ENCODE measurements at regions not wholly inside any gene's neighbourhood (a gene's known extent, or its start where the extent isn't known, plus 50 kb on each side); places are given as distances from the start of the nearest gene placed in this dataset.
"Not testable (repeated sequence)": the region's sequence is repeated elsewhere in the genome, so short reads cannot be mapped to it uniquely, and the experiment has no call there.

DNA sequence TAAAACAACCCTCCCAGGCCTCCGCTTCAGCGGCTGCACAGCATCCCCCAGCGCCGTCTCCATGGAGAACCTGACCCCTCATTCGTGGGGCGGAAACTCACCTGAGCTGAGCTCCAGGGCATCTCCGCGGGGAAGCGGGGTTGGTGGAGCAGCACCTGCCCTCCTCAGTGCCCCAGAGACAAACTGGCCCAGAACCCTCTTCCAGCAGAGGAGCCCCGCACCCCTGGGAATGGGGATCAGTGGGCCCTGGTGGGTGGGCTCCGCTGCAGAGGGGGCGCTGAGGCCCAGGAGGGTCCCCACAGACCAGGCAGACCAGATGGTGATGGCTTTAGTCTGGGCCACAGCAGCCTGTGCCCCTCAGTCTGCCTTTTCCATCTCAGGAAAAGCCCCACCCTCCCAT is 261.2 kb downstream of the ADGRD1 start:
- not testable (repeated sequence) for DNase-seq

DNA sequence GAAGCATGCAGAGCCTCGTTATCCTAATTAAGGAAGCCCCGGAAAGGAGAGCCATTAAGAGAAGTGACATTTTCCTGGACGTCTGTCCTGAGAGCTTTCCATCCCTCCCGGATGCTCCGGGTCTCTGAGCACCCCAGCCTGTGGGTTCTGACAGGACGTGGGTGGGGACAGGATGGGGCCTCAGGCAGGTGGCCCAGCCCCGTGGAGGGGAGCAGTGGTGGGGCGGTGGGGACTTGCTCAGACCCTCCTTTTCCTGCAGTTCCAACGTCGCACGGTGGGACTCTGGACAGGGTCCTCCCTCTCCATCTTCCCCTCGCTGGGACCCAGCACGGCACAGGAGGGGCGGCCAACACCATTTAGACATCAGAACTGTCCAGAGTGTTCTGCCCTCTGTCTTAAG is 262.9 kb downstream of the ADGRD1 start:
- not testable (repeated sequence) for DNase-seq

DNA sequence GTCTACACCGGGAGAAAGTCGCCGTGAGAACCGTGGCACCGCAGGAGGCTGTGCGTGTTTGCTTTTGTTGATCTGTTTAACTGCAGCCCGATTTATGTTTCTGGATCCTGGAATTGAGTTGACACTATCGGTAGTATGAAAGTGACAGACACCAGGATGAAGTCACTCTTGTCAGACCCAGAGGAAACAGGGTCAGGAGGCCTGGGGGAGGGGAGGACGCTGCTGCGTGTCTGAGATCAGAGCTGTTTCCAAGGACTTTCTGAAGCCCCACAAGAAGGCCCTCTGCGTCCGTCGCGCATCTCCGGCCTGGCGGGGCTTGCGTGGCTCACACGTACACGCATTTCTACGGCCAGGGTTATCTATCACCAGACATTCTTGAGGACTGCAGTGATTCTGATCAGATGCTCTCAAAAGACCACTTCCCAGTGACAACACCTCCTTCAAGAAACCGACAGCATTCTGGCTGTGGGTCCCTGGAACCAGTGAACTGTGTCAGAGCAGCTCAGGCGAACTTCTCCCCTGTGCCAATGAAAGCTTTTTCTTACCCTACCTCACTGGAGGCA is 263.4 kb downstream of the ADGRD1 start:
- DNase-seq = no peak

DNA sequence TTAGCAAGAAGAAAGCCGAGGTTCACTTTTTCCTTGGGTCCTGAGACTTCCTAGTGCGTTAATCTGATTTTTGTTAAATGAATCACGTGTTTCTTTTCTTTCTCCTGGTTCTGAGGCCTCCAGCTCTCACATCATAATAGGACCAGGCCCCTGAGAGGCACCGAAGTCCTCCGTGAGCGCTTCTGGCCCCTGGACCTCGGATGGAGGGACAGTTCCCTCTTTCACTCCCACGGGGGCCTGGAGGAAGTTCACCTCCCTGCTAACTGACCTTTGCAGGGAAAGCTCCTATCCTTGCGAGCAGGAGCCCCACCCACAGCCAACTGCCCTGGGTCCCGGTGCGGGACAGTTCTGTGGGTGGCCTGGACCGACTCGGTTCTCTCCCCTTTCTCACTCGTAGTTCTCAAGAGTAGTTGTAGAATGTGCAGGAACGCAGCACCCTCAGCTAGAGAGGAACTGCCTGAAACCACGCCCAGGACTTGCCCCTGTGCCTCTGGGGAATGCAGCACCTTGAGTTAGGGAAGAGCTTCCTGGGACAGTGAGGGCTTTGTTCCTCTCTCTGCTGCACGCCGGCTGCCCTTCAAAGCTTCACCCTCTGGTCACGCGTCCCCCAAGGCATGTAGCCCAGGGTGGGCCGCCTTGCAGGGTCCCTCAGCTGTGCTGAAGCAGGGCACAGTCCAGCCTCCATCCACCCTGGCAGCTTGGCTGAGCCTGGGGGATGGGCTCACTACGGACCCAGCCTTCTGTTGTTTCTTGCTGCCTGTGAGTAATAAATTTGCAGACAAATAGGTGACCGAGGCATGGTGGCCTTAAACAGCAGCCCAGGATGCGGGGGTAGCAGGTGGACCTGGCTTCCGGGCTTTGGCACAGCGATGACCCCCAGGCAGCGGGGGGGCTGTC is 264.6 kb downstream of the ADGRD1 start:
- no peak for DNase-seq

DNA sequence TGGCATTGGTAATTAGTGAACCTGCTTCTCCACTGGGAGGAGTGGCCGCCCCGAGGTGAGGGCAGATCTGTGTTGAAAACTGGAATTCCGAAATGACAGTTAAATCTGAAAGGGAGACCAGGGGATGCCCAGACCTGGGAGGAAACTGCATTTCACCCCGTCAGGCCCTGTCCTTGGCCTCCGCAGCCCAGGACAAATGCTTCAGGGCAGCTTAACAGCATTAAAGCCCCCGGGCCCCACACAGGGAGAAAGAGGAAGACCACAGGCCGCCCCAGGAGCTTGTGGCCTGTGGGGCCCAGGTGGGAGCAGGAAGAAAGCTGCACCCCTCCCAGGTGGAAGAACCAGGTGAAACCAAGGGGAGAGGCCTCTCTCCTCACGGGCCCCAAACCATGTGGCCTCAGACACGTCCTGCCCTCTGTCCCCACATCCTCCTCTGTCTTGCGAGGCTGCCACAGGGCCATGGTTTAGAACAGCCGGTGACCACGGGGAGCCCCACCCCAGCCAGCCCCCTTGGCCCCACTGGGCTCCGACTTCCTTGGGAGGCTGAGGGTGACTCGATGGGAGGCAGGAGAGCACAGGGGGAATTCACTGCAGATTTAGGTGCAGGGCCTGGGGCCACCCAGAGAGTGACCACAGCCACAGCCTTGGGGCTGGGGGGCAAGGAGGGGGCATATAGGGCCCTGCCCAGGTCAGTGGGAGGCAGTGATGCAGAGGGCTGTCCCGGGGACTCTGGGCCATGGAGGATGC is 265.4 kb downstream of the ADGRD1 start:
- no peak for DNase-seq

DNA sequence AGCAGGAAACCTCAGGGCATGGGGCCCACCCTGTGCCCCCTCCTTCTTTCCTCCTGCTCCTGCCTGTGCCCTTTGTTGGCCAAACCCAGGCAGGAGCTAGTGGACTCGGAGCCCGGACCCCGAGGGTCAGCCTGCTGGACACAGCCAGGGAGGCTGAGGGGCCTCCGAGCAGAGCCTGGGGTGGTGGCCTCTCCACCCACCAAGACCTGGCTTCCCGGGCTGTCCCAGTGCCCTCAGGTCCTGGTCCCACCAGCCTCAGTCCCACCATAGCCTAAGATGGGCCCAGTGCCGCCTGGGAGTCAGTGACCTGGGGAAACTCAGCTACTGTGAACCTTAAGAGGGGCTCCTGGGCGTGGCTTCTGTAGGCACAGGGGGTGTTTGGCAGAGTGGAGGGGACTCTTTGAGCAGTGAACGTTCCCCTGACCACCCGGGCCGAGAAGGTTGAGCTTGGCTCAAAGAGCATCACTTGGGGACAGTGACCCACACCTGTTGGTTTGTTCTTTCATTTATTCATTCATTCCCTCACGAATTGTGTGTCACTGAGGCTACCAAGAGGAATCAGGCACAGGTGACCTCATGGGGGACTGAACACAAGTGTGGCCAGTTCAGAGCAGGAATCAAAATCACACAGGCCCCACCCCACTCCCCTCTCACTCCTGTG is 266.1 kb downstream of the ADGRD1 start:
- DNase-seq = no peak

DNA sequence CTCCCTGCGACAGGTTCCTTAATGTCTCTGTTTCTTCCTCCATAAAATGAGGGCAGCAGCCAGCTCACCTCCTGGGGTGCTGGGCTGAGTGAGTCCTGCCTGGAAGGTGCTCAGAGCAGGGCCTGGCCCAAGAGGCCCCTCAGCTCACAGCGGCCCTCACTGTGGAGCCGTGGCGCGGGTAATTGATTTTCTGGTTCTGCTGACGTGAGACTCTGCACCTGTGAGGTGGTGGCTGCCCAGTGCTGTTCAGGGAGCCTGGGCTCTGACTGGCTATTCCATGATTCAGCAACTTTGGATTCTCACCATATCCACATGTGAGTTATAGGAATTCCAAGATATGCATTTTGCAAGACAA is 266.6 kb downstream of the ADGRD1 start:
- DNase-seq = no peak

DNA sequence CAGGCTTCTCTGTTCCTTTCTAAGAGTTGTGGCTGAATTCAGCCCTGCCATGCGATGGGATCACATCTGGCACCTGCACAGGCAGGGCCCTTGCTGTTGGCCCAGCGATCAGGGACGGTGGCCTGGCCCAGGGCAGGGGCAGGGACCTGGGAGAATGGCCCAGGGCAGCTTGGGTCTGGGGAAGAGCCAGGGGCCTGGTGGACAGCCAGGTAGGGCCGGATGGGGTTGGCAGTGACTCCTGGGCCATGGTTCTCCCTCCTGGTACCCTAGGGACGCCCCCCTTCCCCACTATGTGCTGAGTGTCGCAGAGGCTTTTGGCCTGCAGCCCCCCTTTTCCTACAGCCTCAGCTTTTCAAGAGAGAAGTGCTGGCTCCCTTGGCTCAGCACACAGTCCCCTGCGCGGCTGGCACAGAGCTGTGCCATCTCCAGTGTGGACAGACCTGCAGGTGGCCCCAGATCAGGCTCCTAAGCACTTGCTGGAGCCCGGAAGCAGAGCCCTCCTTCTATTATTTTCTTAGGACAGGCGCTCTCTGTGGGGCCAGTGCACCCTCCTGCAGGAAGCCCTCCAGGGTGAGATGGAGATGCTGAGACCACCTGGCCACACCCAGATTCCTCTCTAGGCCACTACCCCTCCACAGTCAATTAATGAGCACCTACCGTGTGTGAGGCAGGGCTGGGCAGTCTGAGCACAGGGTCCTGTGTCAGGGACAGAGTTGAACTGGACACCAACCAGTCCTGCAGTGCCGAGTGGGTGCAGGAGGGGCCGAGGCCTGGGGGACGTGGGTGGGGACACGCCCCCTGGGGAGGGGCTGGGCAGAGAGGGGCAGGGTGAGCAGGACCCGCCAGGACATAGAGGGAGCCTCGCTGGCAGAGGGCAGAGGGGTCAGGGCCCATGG is 267.6 kb downstream of the ADGRD1 start:
- no peak for DNase-seq

DNA sequence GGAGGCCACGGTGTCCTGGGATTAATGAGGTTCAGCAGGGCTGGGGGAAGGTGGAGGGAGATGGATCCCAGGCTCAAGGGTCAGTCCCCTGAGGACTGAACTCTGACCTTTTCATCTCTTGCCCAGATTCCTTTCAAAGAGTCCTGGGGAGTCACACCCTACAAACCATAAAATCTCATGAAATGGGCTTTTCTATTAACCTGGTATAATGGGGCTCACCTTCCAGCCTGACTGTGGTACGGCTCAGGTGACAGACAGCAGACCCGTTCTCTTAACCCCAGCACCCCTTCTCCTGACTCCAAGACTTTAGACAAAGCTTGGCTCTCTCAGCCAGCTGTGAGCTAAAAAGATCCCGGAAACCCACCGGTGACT is 268.2 kb downstream of the ADGRD1 start:
- no peak for DNase-seq

DNA sequence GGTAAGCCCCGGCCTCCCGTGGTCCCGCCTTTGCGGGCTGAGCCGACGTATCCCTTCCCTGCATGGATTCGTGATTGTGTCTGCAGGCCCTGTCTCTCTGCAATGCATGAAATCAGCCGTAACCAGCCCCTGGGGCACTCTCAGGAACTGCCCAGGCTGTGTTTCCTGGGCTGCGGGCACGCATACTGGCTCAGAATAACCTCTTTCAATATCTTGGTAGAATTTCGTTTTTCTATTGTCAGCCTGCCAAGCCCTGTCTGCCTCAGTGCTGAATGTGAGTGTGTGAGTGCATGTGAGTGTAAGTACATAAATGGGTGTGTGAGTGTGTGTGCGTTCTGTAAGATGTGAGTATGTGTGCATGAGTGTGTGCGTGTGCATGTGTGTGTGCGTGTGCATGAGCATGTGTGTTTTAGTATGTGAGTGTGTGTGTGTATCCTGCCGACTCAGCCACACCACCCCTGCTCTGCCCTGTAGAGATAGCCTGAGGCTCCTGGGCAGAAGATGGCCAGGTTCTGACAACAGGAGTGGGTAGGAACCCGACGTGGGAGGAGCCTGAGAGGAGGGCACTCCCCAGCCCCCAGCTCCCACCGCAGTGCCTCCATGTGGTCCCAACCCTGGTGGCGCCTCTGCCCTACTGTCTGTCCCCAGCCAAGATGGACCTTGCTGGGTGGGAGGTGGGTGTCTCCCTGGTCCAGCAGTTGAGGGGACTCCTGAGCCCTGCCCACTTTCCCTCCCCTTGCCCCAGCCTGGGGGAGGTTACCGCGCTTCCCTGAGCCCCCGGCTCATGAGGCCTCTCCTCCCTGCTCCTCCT is 268.8 kb downstream of the ADGRD1 start:
- no peak for DNase-seq

DNA sequence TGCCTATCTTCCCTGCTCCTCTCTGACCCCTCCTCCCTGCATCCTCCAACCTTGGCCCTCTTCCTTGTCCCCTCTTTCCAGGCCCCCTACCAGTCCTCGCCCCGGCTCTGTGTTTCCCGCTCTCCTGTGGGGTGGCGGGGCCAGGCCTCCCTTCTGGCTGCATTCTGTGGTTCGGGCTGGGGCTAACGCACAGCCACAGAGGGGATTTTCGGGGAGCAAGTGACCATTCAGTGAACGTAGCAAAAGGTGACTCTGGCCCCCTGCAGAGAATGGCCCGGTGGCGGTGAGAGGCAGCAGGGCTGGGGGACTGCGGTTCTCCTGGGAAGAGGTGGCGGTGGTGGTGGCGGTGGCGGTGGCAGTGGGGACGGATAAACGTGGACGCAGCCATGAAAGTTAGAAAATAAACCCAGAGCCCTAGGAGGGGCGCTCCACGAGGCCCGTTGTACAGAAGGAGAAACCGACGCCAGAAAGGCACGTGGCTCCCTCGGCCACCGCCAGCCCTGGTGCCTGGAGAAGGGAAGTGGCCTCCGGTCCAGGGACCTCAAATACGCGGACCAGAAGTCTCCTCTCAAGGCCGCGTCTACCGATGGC is 269.6 kb downstream of the ADGRD1 start:
- no peak for DNase-seq

DNA sequence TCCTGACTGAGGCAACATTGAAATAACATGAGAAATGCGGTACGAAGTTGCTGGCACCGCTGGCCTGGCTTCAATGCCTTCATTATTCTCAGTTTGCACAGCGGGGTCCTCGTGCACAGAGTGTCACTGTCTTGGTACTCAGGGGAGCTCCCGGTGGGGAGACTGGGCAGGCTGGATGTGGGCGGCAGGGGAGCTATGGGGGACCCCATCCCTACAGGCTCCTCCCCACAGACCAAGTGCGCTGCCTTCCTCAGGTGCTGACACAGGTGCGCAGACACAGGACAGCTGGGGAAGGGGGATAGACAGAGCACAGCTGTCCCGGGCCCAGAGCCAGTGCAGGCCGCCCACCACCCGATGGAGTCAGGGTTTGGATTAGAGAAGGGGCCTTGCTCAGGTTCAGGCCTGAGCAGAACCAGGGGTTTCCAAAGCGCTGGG is 270.1 kb downstream of the ADGRD1 start:
- DNase-seq = no peak

DNA sequence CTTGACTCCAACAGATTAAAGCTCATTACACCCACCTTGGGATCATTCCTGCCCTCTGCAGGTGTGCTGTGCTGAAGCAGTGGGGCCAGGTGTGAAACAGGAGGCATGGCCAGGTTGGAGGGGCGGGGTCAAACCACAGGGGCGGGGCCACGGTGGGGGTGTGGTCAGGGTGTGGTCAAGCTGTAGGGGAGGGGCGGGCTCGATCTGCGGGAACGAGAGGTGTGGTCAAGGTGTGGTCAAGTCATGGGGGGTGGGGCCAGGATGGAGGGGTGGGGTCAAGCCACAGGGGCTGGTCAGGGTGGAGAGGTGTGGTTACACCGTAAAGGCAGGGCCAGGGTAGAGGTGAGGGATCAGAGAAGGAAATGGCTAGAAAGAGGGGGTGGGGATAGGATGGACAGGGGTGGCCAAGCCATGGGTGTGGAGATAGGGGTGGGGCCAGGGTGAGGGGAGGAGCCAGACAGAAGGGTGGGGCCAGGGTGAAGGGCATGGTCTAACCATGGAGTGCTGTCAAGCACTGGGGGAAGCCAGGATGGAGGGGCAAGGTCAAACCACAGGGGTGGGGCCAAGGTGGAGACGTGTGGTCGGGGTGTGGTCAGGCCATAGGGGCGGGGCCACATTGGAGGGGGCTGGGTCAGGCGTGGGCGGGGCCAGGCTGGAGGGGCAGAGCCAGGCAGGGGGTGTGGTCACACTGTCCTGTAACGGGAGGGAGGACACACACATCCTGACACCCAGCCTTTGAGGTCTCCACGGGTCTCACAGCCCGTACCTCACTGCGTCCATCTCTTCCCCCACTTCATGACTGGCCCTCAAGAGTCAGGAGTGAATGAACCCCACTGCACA is 270.7 kb downstream of the ADGRD1 start:
- not testable (repeated sequence) for DNase-seq

DNA sequence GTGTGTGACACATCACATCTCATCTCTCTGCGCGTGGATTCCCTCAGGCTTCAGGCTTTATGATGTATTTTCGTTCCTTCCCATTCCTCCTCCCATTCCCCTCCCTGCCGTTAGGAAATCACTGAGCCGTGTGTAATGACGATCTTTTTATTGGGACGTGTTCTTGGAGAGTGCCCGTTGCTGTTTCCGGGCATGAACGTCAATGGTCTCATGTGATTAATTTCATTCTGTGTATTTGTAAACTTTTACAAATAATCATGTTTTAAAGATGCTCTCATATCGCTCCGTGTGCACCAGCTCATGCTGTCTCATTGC is 271.3 kb downstream of the ADGRD1 start:
- DNase-seq = not testable (repeated sequence)

DNA sequence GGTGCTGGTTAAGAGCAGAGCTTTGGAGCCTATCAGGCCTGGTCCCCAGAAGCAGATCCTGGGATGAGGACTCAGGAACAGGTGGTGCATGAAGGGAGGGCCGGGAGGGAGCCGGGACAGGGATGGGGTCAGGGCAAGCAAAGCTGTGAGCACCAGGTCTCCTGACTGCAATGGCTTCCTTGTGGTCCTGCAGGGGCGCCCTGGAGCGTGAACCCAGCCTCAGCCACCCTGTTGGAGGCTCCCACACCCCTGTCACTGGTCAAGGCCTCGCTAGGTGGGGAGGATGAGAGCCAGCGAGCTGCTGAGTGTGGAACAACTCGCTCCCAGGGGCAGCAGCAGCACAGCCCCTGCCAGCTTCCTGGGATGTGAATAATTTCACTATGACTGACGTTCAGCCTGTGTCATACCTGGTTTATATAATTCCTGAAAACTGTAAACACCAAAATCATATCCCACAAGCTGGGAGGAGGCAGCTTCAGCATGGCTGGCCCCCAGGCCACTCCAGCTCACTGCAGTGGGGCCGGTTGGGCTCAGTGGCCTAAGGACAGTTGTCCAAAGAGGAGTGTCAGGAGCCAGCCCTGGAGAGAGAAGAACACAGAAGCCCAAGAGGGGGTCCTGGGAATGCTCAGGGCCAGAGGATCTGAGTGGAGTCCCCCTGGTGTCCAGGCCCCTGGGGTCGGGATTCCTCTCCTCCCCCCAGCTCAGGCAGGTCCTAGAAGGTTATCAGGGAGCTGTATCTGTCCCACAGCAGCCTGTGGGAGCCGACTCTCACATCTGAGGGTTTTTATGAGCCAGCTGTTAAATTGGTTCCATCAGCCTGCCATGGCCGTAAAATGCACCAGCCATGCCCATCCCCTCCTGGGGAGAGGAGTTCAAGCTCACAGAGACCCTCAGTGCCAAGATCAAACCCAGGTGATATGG is 272.9 kb downstream of the ADGRD1 start:
- no peak for DNase-seq

DNA sequence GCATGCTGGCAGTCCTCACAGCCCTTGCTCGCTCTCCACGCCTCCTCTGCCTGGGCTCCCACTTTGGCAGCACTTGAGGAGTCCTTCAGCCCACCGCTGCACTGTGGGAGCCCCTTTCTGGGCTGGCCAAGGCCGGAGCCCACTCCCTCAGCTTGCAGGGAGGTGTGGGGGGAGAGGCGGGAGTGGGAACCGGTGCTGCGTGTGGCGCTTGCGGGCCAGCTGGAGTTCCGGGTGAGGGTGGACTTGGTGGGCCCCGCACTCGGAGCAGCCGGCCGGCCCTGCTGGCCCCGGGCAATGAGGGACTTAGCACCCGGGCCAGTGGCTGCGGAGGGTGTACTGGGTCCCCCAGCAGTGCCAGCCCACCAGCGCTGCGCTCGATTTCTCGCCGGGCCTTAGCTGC is 273.9 kb downstream of the ADGRD1 start:
- not testable (repeated sequence) for DNase-seq

DNA sequence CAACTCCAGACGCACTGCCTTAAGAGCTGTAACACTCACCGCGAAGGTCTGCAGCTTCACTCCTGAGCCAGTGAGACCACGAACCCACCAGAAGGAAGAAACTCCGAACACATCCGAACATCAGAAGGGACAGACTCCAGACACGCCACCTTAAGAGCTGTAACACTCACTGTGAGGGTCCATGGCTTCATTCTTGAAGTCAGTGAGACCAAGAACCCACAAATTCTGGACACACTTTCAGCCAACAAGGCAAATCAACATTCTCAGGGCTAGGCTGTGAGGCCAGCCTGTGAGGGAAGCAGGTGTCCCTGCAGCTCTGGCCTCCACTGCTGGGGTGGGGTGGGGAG is 275.3 kb downstream of the ADGRD1 start:
- not testable (repeated sequence) for DNase-seq

DNA sequence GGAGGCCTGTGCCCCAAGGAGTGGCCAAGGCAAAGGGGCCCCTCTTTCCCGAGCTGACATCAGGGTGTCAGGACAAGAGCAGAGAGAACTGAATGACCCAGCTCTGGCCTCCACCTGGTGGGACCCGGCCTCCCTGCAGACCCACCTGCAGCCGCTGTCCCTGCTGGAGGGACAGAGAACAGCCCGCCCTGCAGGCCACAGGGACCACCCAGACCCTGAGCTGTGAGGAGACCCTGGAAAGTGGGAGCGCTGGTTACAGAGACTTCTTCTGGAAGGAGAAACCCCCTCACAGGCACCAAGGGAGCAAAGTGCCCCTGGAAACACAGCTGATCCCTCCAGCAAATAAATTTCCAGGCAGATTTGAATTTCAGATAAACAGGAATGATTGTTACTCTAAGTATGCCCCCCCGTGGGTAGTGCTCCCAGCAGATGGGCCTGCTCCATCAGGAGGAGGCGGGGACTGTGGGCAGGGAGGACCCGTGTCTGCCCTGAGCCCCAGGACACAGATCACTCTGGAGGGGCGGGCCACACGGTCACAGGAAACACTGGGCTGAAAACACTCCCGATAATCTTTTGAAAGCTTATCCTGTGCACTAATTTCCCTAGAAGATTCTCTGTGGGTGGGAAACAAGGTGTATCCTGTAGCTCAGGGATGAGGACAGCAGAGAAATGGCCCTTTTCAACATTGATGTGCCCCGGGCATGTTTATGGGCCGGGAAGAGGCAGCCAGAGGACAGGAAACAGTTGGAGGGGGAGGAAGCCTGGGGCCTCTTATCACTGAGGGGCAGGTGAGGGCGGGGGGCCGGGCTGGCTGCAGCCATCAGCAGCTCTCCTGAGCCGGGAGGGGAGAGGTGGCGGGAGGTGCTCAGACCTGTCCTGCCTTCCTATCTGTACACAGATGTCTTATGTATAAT is 276.0 kb downstream of the ADGRD1 start:
- DNase-seq = no peak

Measured in hippocampal formation (tissue), 2 donors.